Effector memory CD8-positive, alpha-beta T cell (primary cell): ENCODE measurements at regions not wholly inside any gene's neighbourhood (a gene's known extent, or its start where the extent isn't known, plus 50 kb on each side); places are given as distances from the start of the nearest gene placed in this dataset.

Experiments used
- ATAC-seq: fragments of 150-1000 bp; cut with Tn5 transposase; replicated peaks from 2 replicates; pipeline ENCODE4 v1.10.0; 2021; ENCODE audit warnings: mild to moderate bottlenecking, moderate library complexity
- DNase-seq, 3 experiments: peaks; one replicate each; pipeline ENCODE4 v3.0.0; 2021
- H3K27ac Mint-ChIP-seq, 2 donors: one replicate each; pipeline ENCODE4 v1.8.0; 2022; ENCODE audit warnings: mild to moderate bottlenecking in 2 of 2, mixed read lengths in 2 of 2, moderate library complexity in 2 of 2
- H3K27me3 Mint-ChIP-seq, 2 donors: one replicate each; pipeline ENCODE4 v1.8.0; 2022; ENCODE audit warnings: mixed read lengths in 2 of 2
- H3K36me3 Mint-ChIP-seq: one replicate; pipeline ENCODE4 v1.8.0; 2022; ENCODE audit warnings: mild to moderate bottlenecking, moderate library complexity, mixed read lengths; ENCODE audit not compliant: insufficient read depth
- H3K4me1 Mint-ChIP-seq, 2 donors: one replicate each; pipeline ENCODE4 v1.8.0; 2022; ENCODE audit warnings: low read depth in 2 of 2, mixed read lengths in 2 of 2
- H3K4me3 Mint-ChIP-seq, 2 donors: one replicate each; pipeline ENCODE4 v1.8.0; 2022; ENCODE audit warnings: mild to moderate bottlenecking in 2 of 2, mixed read lengths in 2 of 2, moderate library complexity in 2 of 2
- H3K9me3 Mint-ChIP-seq, 2 donors: one replicate each; pipeline ENCODE4 v1.8.0; 2022; ENCODE audit warnings: mixed read lengths in 2 of 2

- DNase-seq: no peak
- no peak overlapping the region for H3K4me3 Mint-ChIP-seq
- H3K9me3 Mint-ChIP-seq: no peaks in the 10 kb centered on the region
Measured at GRCh38 chr16:49910541-49911071, 54.7 kb upstream of the ZNF423 start.

GRCh38 chr16:49911430-49911829, 55.5 kb upstream of the ZNF423 start:
- no peaks in the 10 kb centered on the region for H3K36me3 Mint-ChIP-seq

More at GRCh38 chr16:49910541-49911071, 54.7 kb upstream of the ZNF423 start:
- ATAC-seq: no peak
- Mint-ChIP-seq H3K4me1 (no peaks in the 10 kb centered on the region), H3K27me3 (peaks cover 11 to 60% of the 10 kb centered on the region in 2 donors), H3K36me3 (no peaks in the 10 kb centered on the region), H3K27ac (no peak overlapping the region)

GRCh38 chr16:49912721-49913120, 56.8 kb upstream of the ZNF423 start:
- DNase-seq (no peak), ATAC-seq (no peak)
- Mint-ChIP-seq H3K27ac (no peak overlapping the region), H3K27me3 (peaks cover 8 to 61% of the 10 kb centered on the region in 2 donors), H3K4me3 (no peak overlapping the region), H3K9me3 (no peaks in the 10 kb centered on the region), H3K36me3 (no peaks in the 10 kb centered on the region), H3K4me1 (no peaks in the 10 kb centered on the region)

More at GRCh38 chr16:49911430-49911829, 55.5 kb upstream of the ZNF423 start:
- H3K27me3 Mint-ChIP-seq: peaks cover 11 to 61% of the 10 kb centered on the region in 2 donors
- no peaks in the 10 kb centered on the region for H3K9me3 Mint-ChIP-seq
- no peaks in the 10 kb centered on the region for H3K4me1 Mint-ChIP-seq
- DNase-seq (no peak), ATAC-seq (no peak)
- no peak overlapping the region for H3K27ac Mint-ChIP-seq
- H3K4me3 Mint-ChIP-seq: no peak overlapping the region

- Mint-ChIP-seq H3K27me3 (peaks cover 4 to 58% of the 10 kb centered on the region in 2 donors), H3K36me3 (no peaks in the 10 kb centered on the region), H3K27ac (no peak overlapping the region), H3K4me1 (no peaks in the 10 kb centered on the region), H3K9me3 (no peaks in the 10 kb centered on the region), H3K4me3 (no peak overlapping the region)
- no peak for ATAC-seq
- DNase-seq: no peak
Measured at GRCh38 chr16:49913720-49914119, 57.8 kb upstream of the ZNF423 start.

- no peak overlapping the region for H3K27ac Mint-ChIP-seq
- no peak for DNase-seq
- H3K9me3 Mint-ChIP-seq: no peaks in the 10 kb centered on the region
- no peak overlapping the region for H3K4me3 Mint-ChIP-seq
- H3K36me3 Mint-ChIP-seq: no peaks in the 10 kb centered on the region
- no peak for ATAC-seq
- no peaks in the 10 kb centered on the region for H3K4me1 Mint-ChIP-seq
- H3K27me3 Mint-ChIP-seq: peaks cover 4 to 57% of the 10 kb centered on the region in 2 donors
Measured at GRCh38 chr16:49914657-49915056, 58.7 kb upstream of the ZNF423 start.

GRCh38 chr16:49918257-49918656, 62.3 kb upstream of the ZNF423 start:
- Mint-ChIP-seq H3K27me3 (peaks cover 10 to 53% of the 10 kb centered on the region in 2 donors), H3K4me1 (peaks cover 0 to 2% of the 10 kb centered on the region in 2 donors), H3K4me3 (no peak overlapping the region), H3K36me3 (no peaks in the 10 kb centered on the region), H3K27ac (no peak overlapping the region), H3K9me3 (no peaks in the 10 kb centered on the region)
- no peak for ATAC-seq
- no peak for DNase-seq

- H3K4me3 Mint-ChIP-seq: no peak overlapping the region
- peaks cover 0 to 2% of the 10 kb centered on the region in 2 donors for H3K4me1 Mint-ChIP-seq
- no peaks in the 10 kb centered on the region for H3K36me3 Mint-ChIP-seq
- ATAC-seq: no peak
- DNase-seq: no peak
- peaks cover 15 to 57% of the 10 kb centered on the region in 2 donors for H3K27me3 Mint-ChIP-seq
- no peak overlapping the region for H3K27ac Mint-ChIP-seq
- H3K9me3 Mint-ChIP-seq: no peaks in the 10 kb centered on the region
Measured at GRCh38 chr16:49919327-49919726, 63.4 kb upstream of the ZNF423 start.

- Mint-ChIP-seq H3K9me3 (no peaks in the 10 kb centered on the region), H3K27ac (no peak overlapping the region), H3K36me3 (no peaks in the 10 kb centered on the region), H3K4me1 (peaks cover 0 to 2% of the 10 kb centered on the region in 2 donors), H3K4me3 (no peak overlapping the region), H3K27me3 (peaks cover 19 to 56% of the 10 kb centered on the region in 2 donors)
- DNase-seq (no peak), ATAC-seq (no peak)
Measured at GRCh38 chr16:49920397-49920796, 64.5 kb upstream of the ZNF423 start.

- Mint-ChIP-seq H3K9me3 (no peaks in the 10 kb centered on the region), H3K4me3 (no peak overlapping the region), H3K27ac (no peak overlapping the region), H3K4me1 (peaks cover 0 to 2% of the 10 kb centered on the region in 2 donors), H3K27me3 (peaks cover 26 to 54% of the 10 kb centered on the region in 2 donors), H3K36me3 (no peaks in the 10 kb centered on the region)
- DNase-seq: no peak
- ATAC-seq: no peak
Measured at GRCh38 chr16:49921106-49921505, 65.2 kb upstream of the ZNF423 start.

- H3K4me1 Mint-ChIP-seq: peaks cover 0 to 2% of the 10 kb centered on the region in 2 donors
- H3K27ac Mint-ChIP-seq: no peak overlapping the region
- DNase-seq: peak; percentile 3 to 5 (median 4)
- no peak for ATAC-seq
- no peak overlapping the region for H3K4me3 Mint-ChIP-seq
- peaks cover 26 to 54% of the 10 kb centered on the region in 2 donors for H3K27me3 Mint-ChIP-seq
- no peaks in the 10 kb centered on the region for H3K36me3 Mint-ChIP-seq
- no peaks in the 10 kb centered on the region for H3K9me3 Mint-ChIP-seq
Measured at GRCh38 chr16:49921791-49922456, 66.0 kb upstream of the ZNF423 start.

GRCh38 chr16:49923411-49923810, 67.5 kb upstream of the ZNF423 start:
- Mint-ChIP-seq H3K36me3 (no peaks in the 10 kb centered on the region), H3K27me3 (peaks cover 27 to 52% of the 10 kb centered on the region in 2 donors), H3K4me1 (peaks cover 0 to 2% of the 10 kb centered on the region in 2 donors), H3K9me3 (no peaks in the 10 kb centered on the region), H3K4me3 (no peak overlapping the region), H3K27ac (no peak overlapping the region)
- ATAC-seq (no peak), DNase-seq (no peak)

GRCh38 chr16:49924078-49924477, 68.2 kb upstream of the ZNF423 start:
- Mint-ChIP-seq H3K27ac (no peak overlapping the region), H3K27me3 (peaks cover 30 to 58% of the 10 kb centered on the region in 2 donors), H3K4me3 (no peak overlapping the region), H3K9me3 (no peaks in the 10 kb centered on the region), H3K36me3 (no peaks in the 10 kb centered on the region), H3K4me1 (peaks cover 0 to 2% of the 10 kb centered on the region in 2 donors)
- ATAC-seq (no peak), DNase-seq (no peak)

- peaks cover 0 to under 1% of the 10 kb centered on the region in 2 donors for H3K4me1 Mint-ChIP-seq
- H3K9me3 Mint-ChIP-seq: no peaks in the 10 kb centered on the region
- ATAC-seq: no peak
- H3K4me3 Mint-ChIP-seq: no peak overlapping the region
- DNase-seq: no peak
- H3K27me3 Mint-ChIP-seq: peaks cover 41 to 71% of the 10 kb centered on the region in 2 donors
- H3K27ac Mint-ChIP-seq: no peak overlapping the region
- no peaks in the 10 kb centered on the region for H3K36me3 Mint-ChIP-seq
Measured at GRCh38 chr16:49926941-49927340, 71.0 kb upstream of the ZNF423 start.
